ENCODE measurements at regions not wholly inside any gene's neighbourhood (a gene's known extent, or its start where the extent isn't known, plus 50 kb on each side); places are given as distances from the start of the nearest gene placed in this dataset.

- Histone ChIP-seq H3K4me1 (no peaks in the 10 kb centered on the region), H3K4me3 (no peak overlapping the region), H3K9me3 (no peaks in the 10 kb centered on the region), H3K27ac (no peak overlapping the region), H3K27me3 (no peaks in the 10 kb centered on the region), H3K36me3 (no peaks in the 10 kb centered on the region)
- TF ChIP-seq POLR2AphosphoS5 (IDR thresholded peaks at IDR 0.05) (no peak), EP300 (IDR thresholded peaks at IDR 0.05; ENCODE audit: low read depth) (no peak), POLR2A (IDR thresholded peaks at IDR 0.05) (no peak), CTCF (IDR thresholded peaks at IDR 0.05) (no peak)
- in situ Hi-C loops (cut with MboI; ENCODE audit: low pct_ligation_motif_present in 1 of 4, low pct_unique_long_range_greater_than_20kb in 1 of 4, low sequenced_read_pairs in 3 of 4), result no loop called here
- intact Hi-C loops (cut with DNase I; ENCODE audit: low total_unique reads), result no loop called here
- no peak for DNase-seq
Measured at GRCh38 chr13:83975655-83976165, 93.4 kb upstream of the SLITRK1 start.

GRCh38 chr13:83958531-83958930 is 76.3 kb upstream of the SLITRK1 start:
- in situ Hi-C loops (cut with MboI; ENCODE audit: low pct_ligation_motif_present in 1 of 4, low pct_unique_long_range_greater_than_20kb in 1 of 4, low sequenced_read_pairs in 3 of 4), result no loop called here
- intact Hi-C loops (cut with DNase I; ENCODE audit: low total_unique reads), result no loop called here
- Histone ChIP-seq H3K27ac (no peak overlapping the region), H3K27me3 (no peaks in the 10 kb centered on the region), H3K4me1 (no peaks in the 10 kb centered on the region), H3K36me3 (no peaks in the 10 kb centered on the region), H3K9me3 (no peaks in the 10 kb centered on the region), H3K4me3 (no peak overlapping the region)
- WGBS, 2 donors (ENCODE audit: low coverage in 1 of 2), result 62 to 76% methylated on average over 1 of the region's 1 CpG
- DNase-seq, result no peak
- TF ChIP-seq POLR2A (IDR thresholded peaks at IDR 0.05) (no peak), CTCF (IDR thresholded peaks at IDR 0.05) (no peak), POLR2AphosphoS5 (IDR thresholded peaks at IDR 0.05) (no peak), EP300 (IDR thresholded peaks at IDR 0.05; ENCODE audit: low read depth) (no peak)

GRCh38 chr13:83955011-83955410 is 72.7 kb upstream of the SLITRK1 start:
- Histone ChIP-seq H3K27me3 (no peaks in the 10 kb centered on the region), H3K4me1 (no peaks in the 10 kb centered on the region), H3K27ac (no peak overlapping the region), H3K9me3 (no peaks in the 10 kb centered on the region), H3K4me3 (no peak overlapping the region), H3K36me3 (no peaks in the 10 kb centered on the region)
- no peak for DNase-seq
- WGBS, 2 donors (ENCODE audit: low coverage in 1 of 2), result 94 to 100% methylated on average over 3 of the region's 3 CpGs
- intact Hi-C loops (cut with DNase I; ENCODE audit: low total_unique reads) (no loop called here), in situ Hi-C loops (cut with MboI; ENCODE audit: low pct_ligation_motif_present in 1 of 4, low pct_unique_long_range_greater_than_20kb in 1 of 4, low sequenced_read_pairs in 3 of 4) (no loop called here)
- TF ChIP-seq CTCF (IDR thresholded peaks at IDR 0.05) (no peak), POLR2AphosphoS5 (IDR thresholded peaks at IDR 0.05) (no peak), EP300 (IDR thresholded peaks at IDR 0.05; ENCODE audit: low read depth) (no peak), POLR2A (IDR thresholded peaks at IDR 0.05) (no peak)

GRCh38 chr13:83953916-83954315 is 71.6 kb upstream of the SLITRK1 start:
- Histone ChIP-seq H3K4me1 (no peaks in the 10 kb centered on the region), H3K4me3 (no peak overlapping the region), H3K36me3 (no peaks in the 10 kb centered on the region), H3K27ac (no peak overlapping the region), H3K9me3 (no peaks in the 10 kb centered on the region), H3K27me3 (no peaks in the 10 kb centered on the region)
- TF ChIP-seq CTCF (IDR thresholded peaks at IDR 0.05) (no peak), POLR2AphosphoS5 (IDR thresholded peaks at IDR 0.05) (no peak), POLR2A (IDR thresholded peaks at IDR 0.05) (no peak), EP300 (IDR thresholded peaks at IDR 0.05; ENCODE audit: low read depth) (no peak)
- DNase-seq, result no peak
- 80 to 90% methylated on average over 2 of the region's 2 CpGs for WGBS, 2 donors (ENCODE audit: low coverage in 1 of 2)
- intact Hi-C loops (cut with DNase I; ENCODE audit: low total_unique reads), result no loop called here
- in situ Hi-C loops (cut with MboI; ENCODE audit: low pct_ligation_motif_present in 1 of 4, low pct_unique_long_range_greater_than_20kb in 1 of 4, low sequenced_read_pairs in 3 of 4), result no loop called here
